ENCODE measurements at regions not wholly inside any gene's neighbourhood (a gene's known extent, or its start where the extent isn't known, plus 50 kb on each side); places are given as distances from the start of the nearest gene placed in this dataset.
A peak's percentile ranks its signal among the peaks of the same experiment; 100 is the strongest.
"Not testable (repeated sequence)": the region's sequence is repeated elsewhere in the genome, so short reads cannot be mapped to it uniquely, and the experiment has no call there.

- DNase-seq (ENCODE audit: low read depth): no peak
Observed at GRCh38 chr13:99075268-99076191, 97.7 kb upstream of the DOCK9 start.

DNA sequence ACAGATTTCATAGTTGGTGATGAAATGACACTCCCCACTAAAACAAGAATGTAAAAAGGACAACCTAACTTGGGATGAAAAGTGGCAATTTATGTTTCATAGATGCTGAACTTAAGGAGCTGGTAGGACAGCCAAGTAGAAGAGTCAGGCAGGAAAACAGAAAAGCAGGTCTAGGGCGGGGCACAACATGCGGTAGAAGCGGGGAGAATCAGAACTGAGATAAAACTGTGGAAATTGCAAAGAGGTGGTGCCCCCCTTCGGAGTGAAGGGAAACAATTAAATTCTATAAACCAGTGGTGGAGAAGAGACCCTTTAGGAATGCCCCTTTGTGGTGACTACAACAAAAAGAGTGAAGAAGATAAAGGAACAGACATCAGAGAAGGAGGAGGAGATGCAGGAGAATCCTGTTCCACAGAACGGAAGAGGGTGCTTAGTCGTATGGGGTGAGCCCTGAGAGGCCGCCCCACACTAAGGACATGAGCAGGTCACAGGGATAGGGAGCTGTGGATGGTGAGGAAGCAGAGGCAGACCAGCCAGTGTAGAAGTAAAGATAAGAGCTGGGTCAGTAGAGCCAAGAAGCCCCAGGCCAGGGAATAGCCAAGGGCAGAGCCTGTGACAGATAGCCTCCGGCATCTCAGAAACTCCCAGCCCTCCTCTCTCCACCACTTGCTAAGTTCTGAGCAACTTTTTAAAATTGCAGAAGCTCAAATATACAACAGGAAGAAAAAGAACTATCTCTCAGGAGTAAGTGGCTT is 100.3 kb upstream of the DOCK9 start:
- no peak for DNase-seq (ENCODE audit: low read depth)

DNA sequence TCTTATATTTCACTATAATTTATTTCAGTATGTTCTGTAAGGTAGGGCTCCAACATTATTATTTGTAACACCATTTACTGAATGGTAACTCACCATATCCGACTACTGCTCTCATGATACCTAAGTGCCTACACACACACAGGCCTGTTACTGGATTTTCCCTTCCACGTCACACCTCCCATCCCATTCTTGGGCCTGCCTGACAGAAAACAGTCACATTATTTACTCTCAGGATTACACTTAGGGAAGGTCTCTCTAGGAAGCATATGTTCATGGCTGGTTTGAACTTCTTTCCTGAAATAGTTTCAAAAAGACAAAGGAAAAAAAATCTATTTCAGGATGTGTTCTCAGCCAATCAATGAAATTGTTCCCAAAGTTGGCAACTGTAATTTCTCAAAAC is 102.3 kb upstream of the DOCK9 start:
- DNase-seq (ENCODE audit: low read depth): no peak

DNA sequence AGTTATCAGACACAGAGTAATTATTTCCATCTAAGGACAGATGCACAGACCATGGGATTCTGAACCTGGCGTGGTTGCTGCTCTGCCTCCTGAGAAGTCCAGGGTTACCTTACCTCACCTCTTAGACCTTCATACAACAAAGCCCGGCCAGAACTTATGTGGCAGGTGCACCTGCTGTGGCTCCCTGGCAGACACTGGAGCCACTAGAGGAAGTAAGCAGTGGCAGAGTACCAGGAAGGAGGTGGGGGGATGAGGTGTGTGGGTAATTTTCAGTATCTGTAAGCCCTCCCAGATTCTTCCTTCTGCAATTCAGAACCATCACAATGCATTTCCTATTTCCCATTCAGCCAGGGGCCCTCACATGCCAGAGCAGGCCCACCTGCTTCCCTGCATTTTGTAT is 106.1 kb upstream of the DOCK9 start:
- no peak for DNase-seq (ENCODE audit: low read depth)

DNA sequence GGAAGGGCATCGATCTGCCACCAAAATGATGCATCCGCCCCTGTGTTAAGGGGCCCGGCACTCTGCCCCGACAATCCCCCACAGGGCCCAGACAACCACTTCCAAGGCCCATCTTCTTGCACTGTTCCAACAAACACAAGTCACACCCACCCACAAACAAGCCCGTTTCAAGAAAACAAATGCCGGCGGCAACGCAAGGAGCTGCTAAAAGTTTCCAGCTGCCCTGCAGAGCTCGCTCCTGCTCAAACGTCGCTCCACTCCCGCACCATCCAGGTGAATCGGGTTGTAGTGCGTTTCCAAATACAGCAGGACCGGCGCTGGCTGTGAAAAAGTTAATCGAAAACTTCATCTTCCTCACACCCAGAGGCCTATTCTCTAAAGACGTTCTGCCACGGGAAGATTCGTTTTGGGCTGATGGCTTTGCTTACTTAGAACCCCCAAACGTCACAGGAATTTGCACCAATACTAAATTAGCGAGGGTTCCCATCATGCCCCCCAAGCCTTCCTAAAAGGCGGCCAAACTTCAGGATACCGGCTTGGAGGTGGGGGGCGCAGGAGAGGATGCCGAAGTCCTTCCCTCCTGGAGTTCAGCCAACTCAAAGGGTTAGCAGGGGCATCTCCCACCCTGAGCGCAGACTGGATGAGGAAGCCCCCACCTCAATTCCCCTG is 107.4 kb upstream of the DOCK9 start:
- DNase-seq (ENCODE audit: low read depth): no peak

- no peak for DNase-seq (ENCODE audit: low read depth)
Observed at GRCh38 chr13:99085808-99086266, 108.0 kb upstream of the DOCK9 start.

DNA sequence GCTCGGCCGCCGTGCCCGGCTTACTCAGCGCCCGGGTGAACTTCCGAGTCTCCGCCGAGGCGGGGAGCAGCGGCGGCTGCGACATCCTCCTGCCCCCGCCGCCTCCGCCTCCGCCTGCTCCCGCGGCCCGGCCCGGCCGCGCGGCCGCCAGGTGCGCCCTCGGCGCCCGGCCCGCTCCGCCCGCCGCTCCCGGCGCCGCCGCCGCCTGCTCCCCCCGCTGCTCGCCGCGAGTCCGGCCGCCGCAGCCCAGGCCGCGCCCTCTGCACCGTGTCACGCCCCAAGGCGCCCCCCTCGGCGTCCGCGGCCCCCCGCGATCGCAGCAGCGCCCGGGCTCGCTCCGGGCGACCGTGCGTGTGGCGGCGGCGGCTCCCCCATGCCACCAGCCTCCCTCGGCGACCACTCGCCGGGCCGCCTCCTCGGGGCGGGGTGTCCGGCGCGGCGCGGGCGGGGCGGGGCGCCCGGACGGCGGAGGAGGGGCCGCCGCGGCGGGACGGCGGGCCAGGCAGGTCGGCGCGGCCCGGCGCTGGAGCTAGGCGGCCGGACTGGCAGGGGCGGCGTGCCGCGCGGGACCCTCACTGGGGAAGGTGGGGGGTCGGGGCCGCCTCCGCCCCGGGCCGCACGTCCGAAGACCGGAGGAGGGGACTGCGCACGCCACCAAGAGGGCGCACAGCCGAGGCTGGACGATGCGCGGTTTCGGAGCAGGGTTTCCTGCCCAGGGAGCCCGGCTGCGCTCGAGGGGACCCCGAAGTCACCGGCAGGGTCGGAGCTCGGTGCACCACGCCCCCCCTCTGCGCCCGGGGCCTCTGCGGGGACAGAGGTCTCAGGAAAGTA is 108.6 kb upstream of the DOCK9 start:
- peak; percentile 78 for DNase-seq (ENCODE audit: low read depth)

GRCh38 chr13:99087098-99087953 is 109.5 kb upstream of the DOCK9 start:
- peak; percentile 89 for DNase-seq (ENCODE audit: low read depth)

DNA sequence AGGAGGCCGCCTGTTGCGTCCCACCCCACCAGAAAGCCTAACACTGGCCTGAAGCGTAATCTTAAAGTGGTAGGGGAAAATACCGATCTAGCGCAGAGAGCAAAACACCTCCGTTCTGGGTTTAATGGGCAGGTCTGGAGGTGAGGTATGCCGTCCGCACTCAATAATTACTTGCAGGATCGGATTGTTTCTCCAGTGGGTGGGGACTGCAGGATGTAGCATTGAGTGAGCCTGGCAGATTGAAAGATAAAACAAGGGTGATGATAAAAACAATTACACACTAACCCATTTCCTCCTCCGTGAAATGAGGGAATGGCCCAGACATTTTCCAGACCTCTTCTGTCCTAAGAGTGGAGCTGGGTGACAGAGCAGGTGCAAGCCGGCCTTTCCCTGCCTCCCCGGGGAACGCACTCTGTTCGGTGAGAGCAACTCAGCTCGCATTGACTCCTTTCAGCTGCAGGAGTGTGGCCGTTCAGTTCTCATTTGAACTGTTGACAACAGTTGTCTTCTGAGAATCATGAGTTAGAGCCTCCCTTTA is 110.2 kb upstream of the DOCK9 start:
- DNase-seq (ENCODE audit: low read depth): no peak

- no peak for DNase-seq (ENCODE audit: low read depth)
Observed at GRCh38 chr13:99093997-99094396, 106.7 kb upstream of the UBAC2 start.

DNA sequence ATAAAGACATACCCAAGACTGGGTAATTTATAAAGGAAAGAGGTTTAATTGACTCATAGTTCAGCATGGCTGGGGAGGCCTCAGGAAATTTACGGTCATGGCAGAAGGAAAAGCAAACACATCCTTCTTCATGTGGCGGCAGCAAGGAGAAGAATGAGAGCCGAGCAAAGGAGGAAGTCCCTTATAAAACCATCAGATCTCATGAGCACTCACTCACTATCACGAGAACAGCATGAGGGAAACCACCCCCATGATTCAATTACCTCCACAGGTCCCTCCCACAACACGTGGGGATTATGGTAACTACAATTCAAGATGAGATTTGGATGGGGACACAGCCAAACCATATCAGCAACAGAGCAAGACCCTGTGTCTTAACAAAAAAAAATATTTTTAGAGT is 98.8 kb upstream of the UBAC2 start:
- not testable (repeated sequence) for DNase-seq (ENCODE audit: low read depth)

DNA sequence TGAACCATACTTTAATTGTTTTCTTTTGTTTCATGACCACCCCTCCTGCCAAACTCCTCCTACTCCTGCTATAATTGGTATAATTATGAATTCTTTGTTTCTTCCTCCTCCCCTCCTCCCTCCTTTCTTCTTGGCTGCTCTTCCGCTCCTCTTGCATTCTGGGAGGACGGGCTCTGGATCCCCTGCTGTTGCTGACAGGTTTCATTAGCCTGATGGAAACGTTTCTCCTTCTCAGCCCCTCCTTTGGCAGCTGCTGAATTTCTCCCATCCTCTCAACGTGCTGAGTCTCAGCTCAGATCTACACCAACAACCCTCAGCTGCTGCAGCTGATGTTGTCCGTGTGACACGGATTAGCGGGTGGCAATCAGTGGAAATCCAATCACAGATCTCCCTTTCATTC is 97.1 kb upstream of the UBAC2 start:
- no peak for DNase-seq (ENCODE audit: low read depth)

GRCh38 chr13:99104396-99104795 is 96.3 kb upstream of the UBAC2 start:
- no peak for DNase-seq (ENCODE audit: low read depth)

DNA sequence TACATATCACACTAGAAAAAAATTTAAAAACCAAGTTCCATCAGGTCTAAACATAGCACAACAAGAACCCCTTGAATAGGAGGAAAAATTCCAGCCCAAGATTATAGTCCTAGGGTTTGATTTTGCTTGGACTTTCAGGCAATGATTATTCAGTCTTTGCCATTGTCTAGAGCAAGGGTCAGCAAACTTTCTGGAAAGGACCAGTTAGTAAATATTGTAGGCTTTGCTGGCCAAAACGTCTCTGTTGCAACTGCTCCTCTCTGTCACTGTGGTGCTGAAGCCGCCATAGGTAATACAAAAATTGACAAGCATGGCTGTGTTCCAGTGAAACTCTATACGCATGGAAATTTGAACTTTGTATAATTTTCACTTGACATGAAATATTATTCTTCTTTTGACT is 95.5 kb upstream of the UBAC2 start:
- DNase-seq (ENCODE audit: low read depth): no peak

- no peak for DNase-seq (ENCODE audit: low read depth)
Observed at GRCh38 chr13:99113351-99113750, 87.3 kb upstream of the UBAC2 start.

GRCh38 chr13:99118179-99118578 is 82.5 kb upstream of the UBAC2 start:
- no peak for DNase-seq (ENCODE audit: low read depth)

- DNase-seq (ENCODE audit: low read depth): no peak
Observed at GRCh38 chr13:99119656-99120055, 81.0 kb upstream of the UBAC2 start.

DNA sequence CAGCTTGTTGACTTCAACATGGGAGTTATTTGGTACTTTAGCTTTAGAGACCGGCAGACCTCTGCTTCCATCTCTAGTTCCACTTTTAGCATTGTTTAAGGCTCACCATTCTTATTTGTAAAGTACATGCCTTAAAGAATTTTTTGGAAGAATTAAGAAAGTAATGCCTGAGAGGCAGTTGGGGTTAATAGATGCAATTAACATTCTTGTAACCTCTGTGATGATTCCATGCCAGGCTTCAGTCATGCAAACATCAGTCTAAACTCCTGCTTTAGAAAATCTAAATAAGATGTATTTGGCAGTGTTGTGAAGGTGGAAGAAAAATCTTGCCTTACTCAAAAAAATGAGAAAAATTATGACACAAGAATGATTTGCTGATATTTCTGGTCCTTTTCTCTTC is 79.9 kb upstream of the UBAC2 start:
- DNase-seq (ENCODE audit: low read depth): no peak

DNA sequence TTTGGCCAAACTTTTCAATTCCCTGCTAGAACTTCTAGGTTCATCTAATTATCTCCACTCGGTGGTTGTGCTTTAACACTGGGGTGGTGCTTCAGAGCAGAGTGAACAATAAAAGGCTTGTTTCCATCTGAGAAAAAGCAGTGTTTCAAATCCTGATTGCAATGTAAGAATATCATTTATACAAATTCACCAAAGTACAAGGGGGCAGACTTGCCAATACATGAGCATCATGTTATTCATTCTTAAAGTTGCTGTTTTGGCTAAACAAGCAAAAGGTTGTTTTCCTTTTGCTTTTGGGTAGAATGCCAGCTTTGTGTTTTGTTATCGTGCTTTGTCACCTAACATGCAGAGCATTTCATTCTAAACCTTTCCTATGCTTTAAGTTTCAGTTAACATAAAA is 78.5 kb upstream of the UBAC2 start:
- DNase-seq (ENCODE audit: low read depth): no peak
